ENCODE measurements at regions not wholly inside any gene's neighbourhood (a gene's known extent, or its start where the extent isn't known, plus 50 kb on each side); places are given as distances from the start of the nearest gene placed in this dataset.
"Not testable (repeated sequence)": the region's sequence is repeated elsewhere in the genome, so short reads cannot be mapped to it uniquely, and the experiment has no call there.

DNA sequence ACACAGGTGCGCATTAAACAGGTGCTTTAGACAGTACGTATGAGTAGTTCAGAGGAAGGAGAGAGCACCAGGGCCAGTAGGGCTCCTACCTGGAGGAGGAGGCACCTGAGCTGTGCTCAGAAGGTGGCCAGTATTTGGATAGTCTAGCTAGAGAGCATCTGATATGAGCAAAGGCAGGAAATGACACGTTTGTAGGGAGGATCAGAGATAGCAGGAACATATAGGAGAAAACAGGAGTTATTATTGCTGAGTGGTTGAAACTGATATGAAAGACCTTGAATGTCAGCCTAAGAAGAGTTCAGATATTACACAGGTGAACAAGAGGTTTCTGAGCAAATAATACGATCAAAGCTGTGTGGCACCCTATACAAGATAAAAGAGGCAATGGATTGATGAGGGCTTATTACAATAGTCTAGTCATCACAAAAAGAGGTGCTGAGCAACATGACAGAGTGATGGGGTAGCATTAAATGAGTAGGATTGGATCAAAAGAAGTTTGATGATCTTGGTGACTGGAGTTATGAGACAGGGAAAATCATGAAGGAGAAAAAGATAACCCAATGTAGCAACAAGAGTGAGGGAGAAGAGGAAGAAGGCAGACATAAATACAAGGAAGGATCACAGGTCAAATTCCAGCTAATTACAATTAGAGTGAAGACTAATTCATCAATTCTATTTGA, 69.8 kb upstream of the HIVEP1 start:
- Mint-ChIP-seq H3K4me3 (no peak overlapping the region), H3K27me3 (ENCODE audit: insufficient read depth, low read depth) (peaks cover 4% of the 10 kb centered on the region), H3K9me3 (no peaks in the 10 kb centered on the region), H3K27ac (no peak overlapping the region), H3K4me1 (peaks cover 13% of the 10 kb centered on the region), H3K36me3 (no peaks in the 10 kb centered on the region)
- Histone ChIP-seq H3K27ac (no peak overlapping the region), H3K36me3 (no peaks in the 10 kb centered on the region), H3K9me3 (ENCODE audit: low read depth) (no peaks in the 10 kb centered on the region), H3K4me1 (peaks cover 6% of the 10 kb centered on the region), H3F3A (ENCODE audit: low read depth) (no peaks in the 10 kb centered on the region), H3K79me2 (ENCODE audit: low read depth) (no peaks in the 10 kb centered on the region), H2AFZ (replicated peaks) (no peak overlapping the region), H4K20me1 (ENCODE audit: low read depth) (no peaks in the 10 kb centered on the region), H3K9ac (no peak overlapping the region), H3K27me3 (no peaks in the 10 kb centered on the region), H3K4me2 (no peak overlapping the region), H3K4me3 (no peak overlapping the region)
- no peak for DNase-seq (ENCODE audit: low spot score)
- TF ChIP-seq EZH2phosphoT487 (IDR thresholded peaks at IDR 0.05) (no peak), EZH2 (IDR thresholded peaks at IDR 0.05) (no peak)
- TF ChIP-seq, protein P1, sequence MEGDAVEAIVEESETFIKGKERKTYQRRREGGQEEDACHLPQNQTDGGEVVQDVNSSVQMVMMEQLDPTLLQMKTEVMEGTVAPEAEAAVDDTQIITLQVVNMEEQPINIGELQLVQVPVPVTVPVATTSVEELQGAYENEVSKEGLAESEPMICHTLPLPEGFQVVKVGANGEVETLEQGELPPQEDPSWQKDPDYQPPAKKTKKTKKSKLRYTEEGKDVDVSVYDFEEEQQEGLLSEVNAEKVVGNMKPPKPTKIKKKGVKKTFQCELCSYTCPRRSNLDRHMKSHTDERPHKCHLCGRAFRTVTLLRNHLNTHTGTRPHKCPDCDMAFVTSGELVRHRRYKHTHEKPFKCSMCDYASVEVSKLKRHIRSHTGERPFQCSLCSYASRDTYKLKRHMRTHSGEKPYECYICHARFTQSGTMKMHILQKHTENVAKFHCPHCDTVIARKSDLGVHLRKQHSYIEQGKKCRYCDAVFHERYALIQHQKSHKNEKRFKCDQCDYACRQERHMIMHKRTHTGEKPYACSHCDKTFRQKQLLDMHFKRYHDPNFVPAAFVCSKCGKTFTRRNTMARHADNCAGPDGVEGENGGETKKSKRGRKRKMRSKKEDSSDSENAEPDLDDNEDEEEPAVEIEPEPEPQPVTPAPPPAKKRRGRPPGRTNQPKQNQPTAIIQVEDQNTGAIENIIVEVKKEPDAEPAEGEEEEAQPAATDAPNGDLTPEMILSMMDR (IDR thresholded peaks at IDR 0.05): no peak

DNA sequence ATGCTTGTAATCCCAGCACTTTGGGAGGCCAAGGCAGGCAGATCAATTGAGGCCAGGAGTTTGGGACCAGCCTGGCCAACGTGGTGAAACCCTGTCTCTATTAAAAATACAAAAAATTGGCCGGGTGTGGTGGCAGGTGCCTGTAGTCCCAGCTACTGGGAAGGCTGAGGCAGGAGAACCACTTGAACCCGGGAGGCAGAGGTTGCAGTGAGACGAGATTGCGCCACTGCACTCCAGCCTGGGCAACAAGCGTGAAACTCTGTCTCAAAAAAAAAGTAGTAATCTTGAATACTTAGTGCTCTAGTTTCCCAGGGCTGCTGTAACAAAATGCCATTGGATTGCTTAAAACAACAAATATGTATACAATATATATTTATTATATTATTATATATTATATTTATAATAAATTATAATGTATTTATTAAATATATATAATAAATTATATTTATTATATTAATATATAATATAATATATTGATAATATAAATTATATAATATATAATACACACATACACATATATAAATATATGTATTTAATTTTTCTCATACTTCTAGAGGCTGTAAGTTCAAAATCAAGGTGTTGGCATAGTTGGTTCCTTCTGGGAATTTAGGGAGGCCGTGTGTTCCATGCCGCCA, 71.5 kb upstream of the HIVEP1 start:
- not testable (repeated sequence) for H3K36me3 Mint-ChIP-seq; DNase-seq (ENCODE audit: low spot score); H3F3A ChIP-seq (ENCODE audit: low read depth); H2AFZ ChIP-seq (replicated peaks); H3K36me3 ChIP-seq; H3K27ac Mint-ChIP-seq; H3K4me2 ChIP-seq; H4K20me1 ChIP-seq (ENCODE audit: low read depth); H3K9me3 Mint-ChIP-seq; H3K4me3 ChIP-seq; H3K9ac ChIP-seq; H3K4me3 Mint-ChIP-seq; H3K27ac ChIP-seq; H3K27me3 ChIP-seq; H3K79me2 ChIP-seq (ENCODE audit: low read depth); H3K27me3 Mint-ChIP-seq (ENCODE audit: insufficient read depth, low read depth); H3K4me1 ChIP-seq; H3K9me3 ChIP-seq (ENCODE audit: low read depth)
- H3K4me1 Mint-ChIP-seq: peaks cover 15% of the 10 kb centered on the region

DNA sequence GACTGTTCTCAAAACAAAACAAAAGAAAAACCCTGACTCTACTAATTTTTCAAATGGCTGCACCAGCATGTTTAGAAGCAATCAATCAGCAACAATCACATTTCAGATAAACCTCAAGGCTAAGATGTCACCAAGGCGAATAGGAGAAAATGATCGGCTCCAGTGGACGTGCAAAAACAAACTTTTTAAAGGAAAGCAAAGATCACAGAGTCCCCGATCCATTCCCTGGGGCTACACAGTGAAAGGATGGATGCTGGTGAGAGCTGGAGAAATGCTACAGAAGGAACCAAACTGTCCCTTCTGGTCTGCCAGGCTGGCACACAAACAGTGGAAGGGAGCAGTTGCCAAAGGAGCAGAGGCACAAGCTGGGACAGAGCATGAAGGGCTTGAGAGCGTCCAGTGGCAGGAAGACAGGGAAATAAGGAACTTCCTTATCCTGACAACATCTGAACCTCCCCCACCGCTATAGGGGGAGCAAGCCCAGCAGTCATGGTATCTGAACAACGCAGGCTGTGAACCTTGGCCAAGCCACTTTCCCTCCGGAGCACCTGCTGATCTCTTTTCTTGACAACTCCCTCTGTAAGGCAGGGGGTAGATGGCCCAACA, 73.7 kb upstream of the HIVEP1 start:
- no peaks in the 10 kb centered on the region for H3F3A ChIP-seq (ENCODE audit: low read depth)
- no peak overlapping the region for H3K27ac ChIP-seq
- peak overlapping the region; percentile 96 for H2AFZ ChIP-seq (replicated peaks)
- H3K4me3 ChIP-seq: no peak overlapping the region
- peak; percentile 18 for DNase-seq (ENCODE audit: low spot score)
- Mint-ChIP-seq H3K27me3 (ENCODE audit: insufficient read depth, low read depth) (peaks cover 4% of the 10 kb centered on the region), H3K4me1 (peaks cover 15% of the 10 kb centered on the region), H3K36me3 (no peaks in the 10 kb centered on the region), H3K9me3 (peaks cover 11% of the 10 kb centered on the region), H3K4me3 (no peak overlapping the region), H3K27ac (peak overlapping the region; percentile 92)
- H3K9me3 ChIP-seq (ENCODE audit: low read depth): no peaks in the 10 kb centered on the region
- H3K9ac ChIP-seq: no peak overlapping the region
- no peaks in the 10 kb centered on the region for H3K36me3 ChIP-seq
- H3K4me2 ChIP-seq: no peak overlapping the region
- H3K27me3 ChIP-seq: no peaks in the 10 kb centered on the region
- peaks cover 6% of the 10 kb centered on the region for H3K4me1 ChIP-seq
- H4K20me1 ChIP-seq (ENCODE audit: low read depth): no peaks in the 10 kb centered on the region
- TF ChIP-seq EZH2 (IDR thresholded peaks at IDR 0.05) (no peak), EZH2phosphoT487 (IDR thresholded peaks at IDR 0.05) (no peak)
- TF ChIP-seq, protein P1 (IDR thresholded peaks at IDR 0.05): no peak
- no peaks in the 10 kb centered on the region for H3K79me2 ChIP-seq (ENCODE audit: low read depth)

DNA sequence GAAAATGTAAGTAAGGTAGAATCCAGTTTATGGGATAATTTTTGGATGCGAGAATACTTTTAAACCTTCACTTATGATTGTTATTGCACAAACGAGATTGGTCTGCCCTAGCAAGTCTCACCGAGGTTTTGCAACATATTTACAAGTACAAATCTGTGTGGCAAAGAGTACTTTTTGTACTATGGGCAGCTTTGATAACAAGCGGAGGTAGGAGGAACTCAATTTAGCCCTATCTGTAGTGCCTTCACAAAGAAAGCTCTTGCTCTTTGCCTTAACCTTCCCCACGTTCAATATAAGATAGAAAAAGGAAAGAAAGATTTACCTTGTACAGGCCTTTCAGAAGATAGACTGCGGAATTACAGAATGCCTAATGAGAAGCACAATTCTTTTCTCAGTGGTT, 77.5 kb upstream of the HIVEP1 start:
- Mint-ChIP-seq H3K36me3 (no peaks in the 10 kb centered on the region), H3K9me3 (peaks cover 14% of the 10 kb centered on the region), H3K27me3 (ENCODE audit: insufficient read depth, low read depth) (peaks cover 4% of the 10 kb centered on the region), H3K4me3 (no peak overlapping the region), H3K27ac (no peak overlapping the region), H3K4me1 (peaks cover 13% of the 10 kb centered on the region)
- no peaks in the 10 kb centered on the region for H3K27me3 ChIP-seq
- no peak overlapping the region for H3K4me3 ChIP-seq
- no peaks in the 10 kb centered on the region for H3K79me2 ChIP-seq (ENCODE audit: low read depth)
- TF ChIP-seq EZH2phosphoT487 (IDR thresholded peaks at IDR 0.05) (no peak), EZH2 (IDR thresholded peaks at IDR 0.05) (no peak)
- TF ChIP-seq, protein P1 (IDR thresholded peaks at IDR 0.05): no peak
- H2AFZ ChIP-seq (replicated peaks): no peak overlapping the region
- peaks cover 6% of the 10 kb centered on the region for H3K4me1 ChIP-seq
- H4K20me1 ChIP-seq (ENCODE audit: low read depth): no peaks in the 10 kb centered on the region
- H3F3A ChIP-seq (ENCODE audit: low read depth): no peaks in the 10 kb centered on the region
- H3K4me2 ChIP-seq: no peak overlapping the region
- DNase-seq (ENCODE audit: low spot score): no peak
- H3K9me3 ChIP-seq (ENCODE audit: low read depth): no peaks in the 10 kb centered on the region
- H3K36me3 ChIP-seq: no peaks in the 10 kb centered on the region
- H3K27ac ChIP-seq: no peak overlapping the region
- H3K9ac ChIP-seq: no peak overlapping the region

DNA sequence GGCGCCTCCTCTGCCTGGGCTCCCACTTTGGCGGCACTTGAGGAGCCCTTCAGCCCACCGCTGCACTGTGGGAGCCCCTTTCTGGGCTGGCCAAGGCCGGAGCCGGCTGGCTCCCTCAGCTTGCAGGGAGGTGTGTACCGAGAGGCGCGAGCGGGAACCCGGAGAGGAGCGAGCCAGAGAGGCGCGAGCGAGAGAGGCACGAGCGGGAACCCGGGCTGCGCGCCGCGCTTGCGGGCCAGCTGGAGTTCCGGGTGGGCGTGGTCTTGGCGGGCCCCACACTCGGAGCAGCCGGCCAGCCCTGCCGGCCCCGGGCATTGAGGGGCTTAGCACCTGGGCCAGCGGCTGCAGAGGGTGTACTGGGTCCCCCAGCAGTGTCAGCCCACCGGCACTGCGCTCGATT, 79.2 kb upstream of the HIVEP1 start:
- not testable (repeated sequence) for H3K79me2 ChIP-seq (ENCODE audit: low read depth); H2AFZ ChIP-seq (replicated peaks); H3K27me3 ChIP-seq; H3K27me3 Mint-ChIP-seq (ENCODE audit: insufficient read depth, low read depth); H3K4me1 Mint-ChIP-seq; H3K36me3 ChIP-seq; H3K4me1 ChIP-seq; H3K4me3 ChIP-seq; H3K27ac Mint-ChIP-seq; DNase-seq (ENCODE audit: low spot score); H4K20me1 ChIP-seq (ENCODE audit: low read depth); H3K36me3 Mint-ChIP-seq; H3K4me2 ChIP-seq; H3K9me3 ChIP-seq (ENCODE audit: low read depth); H3K27ac ChIP-seq; H3K4me3 Mint-ChIP-seq; H3F3A ChIP-seq (ENCODE audit: low read depth); H3K9ac ChIP-seq
- H3K9me3 Mint-ChIP-seq: peaks cover 14% of the 10 kb centered on the region

Measured in neural progenitor cell (in vitro differentiated cells).